ENCODE measurements at regions not wholly inside any gene's neighbourhood (a gene's known extent, or its start where the extent isn't known, plus 50 kb on each side); places are given as distances from the start of the nearest gene placed in this dataset.

DNA sequence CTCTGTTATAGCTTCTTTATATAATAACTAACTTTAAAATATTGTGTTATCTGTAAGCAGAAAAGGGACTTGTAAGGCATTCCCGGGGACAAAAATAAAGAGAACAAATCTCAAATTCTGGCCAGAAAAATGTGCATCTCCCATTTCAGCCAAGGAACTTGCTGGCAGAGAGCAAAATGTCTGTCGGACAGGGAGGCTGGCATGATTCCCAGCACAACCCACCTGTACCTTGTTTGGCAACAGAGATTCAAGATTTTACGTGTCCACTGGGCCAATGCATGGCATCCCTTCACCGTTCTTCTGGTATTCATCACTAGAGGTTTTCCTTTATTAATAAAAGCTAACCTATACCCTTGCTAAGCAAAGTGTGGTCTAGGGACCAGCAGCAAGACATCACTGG lies 566.6 kb downstream of the PSAT1 start:
- Histone ChIP-seq H3K9me1 (replicated peaks; ENCODE audit: control insufficient read depth, extremely low read depth, insufficient read depth, low read length) (no peaks in the 10 kb centered on the region), H3K9me3 (replicated peaks; ENCODE audit: control insufficient read depth, insufficient read depth, low read length) (no peaks in the 10 kb centered on the region), H3K4me1 (ENCODE audit: control insufficient read depth, extremely low read depth, insufficient read depth, low read length) (peaks cover 19% of the 10 kb centered on the region), H3K36me3 (ENCODE audit: control insufficient read depth in 2 of 2, extremely low read depth in 1 of 2, insufficient read depth in 2 of 2, low read length in 2 of 2) (no peaks in the 10 kb centered on the region), H3K4me2 (ENCODE audit: insufficient read depth, low read length) (no peak overlapping the region), H3K27ac (ENCODE audit: insufficient read depth, low read depth, low read length) (no peak overlapping the region), H2AFZ (ENCODE audit: low read depth, low read length) (no peak overlapping the region), H4K20me1 (replicated peaks; ENCODE audit: control insufficient read depth, extremely low read depth, insufficient read depth, low read length) (no peaks in the 10 kb centered on the region), H3K4me3 (replicated peaks in 1 of 3; ENCODE audit: insufficient read depth in 1 of 3, low read depth in 1 of 3, low read length in 3 of 3) (no peak overlapping the region), H3K27me3 (ENCODE audit: control insufficient read depth in 2 of 2, insufficient read depth in 2 of 2, low read length in 2 of 2) (no peaks in the 10 kb centered on the region), H3K9ac (replicated peaks; ENCODE audit: extremely low read depth, insufficient read depth, low read length) (no peak overlapping the region), H3K79me2 (ENCODE audit: control insufficient read depth, insufficient read depth, low read length) (no peaks in the 10 kb centered on the region)
- BruUV-seq (replicated peaks): no TSS peak
- dilution Hi-C loops (cut with MboI; ENCODE audit: extremely low pct_ligation_motif_present, low sequenced_read_pairs): no loop called here
- FAIRE-seq (no peak), DNase-seq (ENCODE audit: low read depth, low spot score) (no peak)
- TF ChIP-seq JUN (IDR thresholded peaks at IDR 0.05; ENCODE audit: borderline replicate concordance, insufficient read depth, insufficient read length, low read depth) (no peak), GATA2 (IDR thresholded peaks at IDR 0.05; ENCODE audit: insufficient read depth, insufficient read length, low read depth, low read length) (no peak), POLR2A (IDR thresholded peaks at IDR 0.05; ENCODE audit: low read depth, low read length) (no peak), FOS (IDR thresholded peaks at IDR 0.05; ENCODE audit: borderline replicate concordance, insufficient read depth, low read length) (no peak), POLR2AphosphoS5 (IDR thresholded peaks at IDR 0.05; ENCODE audit: insufficient read depth, low read depth, low read length) (no peak), MYC (IDR thresholded peaks at IDR 0.05; ENCODE audit: low read depth, low read length) (no peak), EZH2 (IDR thresholded peaks at IDR 0.05; ENCODE audit: borderline replicate concordance, low read depth, low read length, severe bottlenecking) (no peak)
- TF ChIP-seq, protein P1, sequence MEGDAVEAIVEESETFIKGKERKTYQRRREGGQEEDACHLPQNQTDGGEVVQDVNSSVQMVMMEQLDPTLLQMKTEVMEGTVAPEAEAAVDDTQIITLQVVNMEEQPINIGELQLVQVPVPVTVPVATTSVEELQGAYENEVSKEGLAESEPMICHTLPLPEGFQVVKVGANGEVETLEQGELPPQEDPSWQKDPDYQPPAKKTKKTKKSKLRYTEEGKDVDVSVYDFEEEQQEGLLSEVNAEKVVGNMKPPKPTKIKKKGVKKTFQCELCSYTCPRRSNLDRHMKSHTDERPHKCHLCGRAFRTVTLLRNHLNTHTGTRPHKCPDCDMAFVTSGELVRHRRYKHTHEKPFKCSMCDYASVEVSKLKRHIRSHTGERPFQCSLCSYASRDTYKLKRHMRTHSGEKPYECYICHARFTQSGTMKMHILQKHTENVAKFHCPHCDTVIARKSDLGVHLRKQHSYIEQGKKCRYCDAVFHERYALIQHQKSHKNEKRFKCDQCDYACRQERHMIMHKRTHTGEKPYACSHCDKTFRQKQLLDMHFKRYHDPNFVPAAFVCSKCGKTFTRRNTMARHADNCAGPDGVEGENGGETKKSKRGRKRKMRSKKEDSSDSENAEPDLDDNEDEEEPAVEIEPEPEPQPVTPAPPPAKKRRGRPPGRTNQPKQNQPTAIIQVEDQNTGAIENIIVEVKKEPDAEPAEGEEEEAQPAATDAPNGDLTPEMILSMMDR (IDR thresholded peaks at IDR 0.05; ENCODE audit: extremely low read depth in 1 of 2, insufficient read depth in 1 of 2, low read depth in 1 of 2, low read length in 2 of 2): no peak
- TF ChIP-seq, protein P2, sequence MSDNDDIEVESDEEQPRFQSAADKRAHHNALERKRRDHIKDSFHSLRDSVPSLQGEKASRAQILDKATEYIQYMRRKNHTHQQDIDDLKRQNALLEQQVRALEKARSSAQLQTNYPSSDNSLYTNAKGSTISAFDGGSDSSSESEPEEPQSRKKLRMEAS (IDR thresholded peaks at IDR 0.05; ENCODE audit: insufficient read depth, insufficient read length): no peak
- ChIA-PET CTCF (interaction anchor here (1.2 kb wide), 1 partner anchor 271 kb away, joined by 4 read pairs; no protein-coding TSS in a partner anchor), POLR2A (no interaction called here)
- intact Hi-C loops (cut with micrococcal nuclease): no loop called here
